ENCODE measurements at regions not wholly inside any gene's neighbourhood (a gene's known extent, or its start where the extent isn't known, plus 50 kb on each side); places are given as distances from the start of the nearest gene placed in this dataset.
"Not testable (repeated sequence)": the region's sequence is repeated elsewhere in the genome, so short reads cannot be mapped to it uniquely, and the experiment has no call there.

DNA sequence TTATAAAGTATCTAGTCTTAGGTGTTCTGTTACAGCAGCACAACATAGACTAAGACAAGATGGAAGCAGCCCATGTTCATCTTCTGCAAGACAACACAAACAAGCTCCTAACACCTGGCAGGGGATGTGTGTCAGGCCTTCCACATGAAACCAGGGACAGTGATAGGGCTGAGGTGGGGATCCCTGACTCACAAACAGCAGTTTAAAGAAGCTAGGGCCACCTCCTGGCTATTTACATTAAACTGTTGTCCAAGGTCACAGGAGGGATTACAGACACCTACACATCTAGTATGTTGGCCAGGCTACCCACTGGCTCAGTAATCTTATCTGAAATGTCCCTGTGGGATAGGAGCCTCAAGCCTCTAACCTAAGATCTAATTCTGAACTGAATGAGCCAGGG lies 211.3 kb downstream of the MINAR1 start:
- Histone ChIP-seq H3K4me2 (ENCODE audit: low read length) (no peak overlapping the region), H3K4me3 (ENCODE audit: insufficient read depth, low read depth, low read length) (no peak overlapping the region), H3K36me3 (ENCODE audit: insufficient read depth, low read length) (no peaks in the 10 kb centered on the region), H3K79me2 (ENCODE audit: insufficient read depth, low read length) (no peaks in the 10 kb centered on the region), H3K27ac (ENCODE audit: low read depth, low read length) (no peak overlapping the region), H3K9ac (ENCODE audit: low read length) (no peak overlapping the region), H3K27me3 (ENCODE audit: insufficient read depth, low read length) (no peaks in the 10 kb centered on the region), H2AFZ (ENCODE audit: low read depth, low read length) (no peak overlapping the region), H4K20me1 (ENCODE audit: insufficient read depth, low read length) (no peaks in the 10 kb centered on the region), H3K9me3 (ENCODE audit: insufficient read depth, low read depth, low read length) (peaks cover 3% of the 10 kb centered on the region), H3K4me1 (ENCODE audit: insufficient read depth, low read length) (peaks cover 23% of the 10 kb centered on the region)
- Mint-ChIP-seq H3K36me3 (ENCODE audit: low read depth, unreplicated experiment) (no peaks in the 10 kb centered on the region), H3K4me3 (ENCODE audit: unreplicated experiment) (no peak overlapping the region), H3K4me1 (ENCODE audit: low read depth, unreplicated experiment) (peaks cover 36% of the 10 kb centered on the region), H3K27me3 (ENCODE audit: low read depth, unreplicated experiment) (peaks cover 1% of the 10 kb centered on the region), H3K9me3 (ENCODE audit: unreplicated experiment) (no peaks in the 10 kb centered on the region), H3K27ac (ENCODE audit: unreplicated experiment) (peak overlapping the region; percentile 54)
- DNase-seq (ENCODE audit: low read depth) (no peak), FAIRE-seq (no peak)
- TF ChIP-seq EZH2 (IDR thresholded peaks at IDR 0.05; ENCODE audit: insufficient read depth, low read length): no peak
- TF ChIP-seq, protein P1, sequence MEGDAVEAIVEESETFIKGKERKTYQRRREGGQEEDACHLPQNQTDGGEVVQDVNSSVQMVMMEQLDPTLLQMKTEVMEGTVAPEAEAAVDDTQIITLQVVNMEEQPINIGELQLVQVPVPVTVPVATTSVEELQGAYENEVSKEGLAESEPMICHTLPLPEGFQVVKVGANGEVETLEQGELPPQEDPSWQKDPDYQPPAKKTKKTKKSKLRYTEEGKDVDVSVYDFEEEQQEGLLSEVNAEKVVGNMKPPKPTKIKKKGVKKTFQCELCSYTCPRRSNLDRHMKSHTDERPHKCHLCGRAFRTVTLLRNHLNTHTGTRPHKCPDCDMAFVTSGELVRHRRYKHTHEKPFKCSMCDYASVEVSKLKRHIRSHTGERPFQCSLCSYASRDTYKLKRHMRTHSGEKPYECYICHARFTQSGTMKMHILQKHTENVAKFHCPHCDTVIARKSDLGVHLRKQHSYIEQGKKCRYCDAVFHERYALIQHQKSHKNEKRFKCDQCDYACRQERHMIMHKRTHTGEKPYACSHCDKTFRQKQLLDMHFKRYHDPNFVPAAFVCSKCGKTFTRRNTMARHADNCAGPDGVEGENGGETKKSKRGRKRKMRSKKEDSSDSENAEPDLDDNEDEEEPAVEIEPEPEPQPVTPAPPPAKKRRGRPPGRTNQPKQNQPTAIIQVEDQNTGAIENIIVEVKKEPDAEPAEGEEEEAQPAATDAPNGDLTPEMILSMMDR (IDR thresholded peaks at IDR 0.05; ENCODE audit: insufficient read depth, low read depth, low read length): no peak

- TF ChIP-seq EZH2 (IDR thresholded peaks at IDR 0.05; ENCODE audit: insufficient read depth, low read length): no peak
- TF ChIP-seq, protein P1 (IDR thresholded peaks at IDR 0.05; ENCODE audit: insufficient read depth, low read depth, low read length): no peak
- Histone ChIP-seq H3K27me3 (ENCODE audit: insufficient read depth, low read length) (no peaks in the 10 kb centered on the region), H3K4me3 (ENCODE audit: insufficient read depth, low read depth, low read length) (no peak overlapping the region), H3K36me3 (ENCODE audit: insufficient read depth, low read length) (no peaks in the 10 kb centered on the region), H3K27ac (ENCODE audit: low read depth, low read length) (no peak overlapping the region), H3K9me3 (ENCODE audit: insufficient read depth, low read depth, low read length) (peaks cover 3% of the 10 kb centered on the region), H3K9ac (ENCODE audit: low read length) (no peak overlapping the region), H3K4me2 (ENCODE audit: low read length) (peak overlapping the region; percentile 13), H4K20me1 (ENCODE audit: insufficient read depth, low read length) (no peaks in the 10 kb centered on the region), H2AFZ (ENCODE audit: low read depth, low read length) (no peak overlapping the region), H3K4me1 (ENCODE audit: insufficient read depth, low read length) (peaks cover 23% of the 10 kb centered on the region), H3K79me2 (ENCODE audit: insufficient read depth, low read length) (no peaks in the 10 kb centered on the region)
- peak overlapping the region; percentile 20 for H3K27ac Mint-ChIP-seq (ENCODE audit: unreplicated experiment)
- peak; percentile 76 for DNase-seq (ENCODE audit: low read depth)
- no peak overlapping the region for H3K4me3 Mint-ChIP-seq (ENCODE audit: unreplicated experiment)
- H3K27me3 Mint-ChIP-seq (ENCODE audit: low read depth, unreplicated experiment): peaks cover 1% of the 10 kb centered on the region
- H3K36me3 Mint-ChIP-seq (ENCODE audit: low read depth, unreplicated experiment): no peaks in the 10 kb centered on the region
- H3K4me1 Mint-ChIP-seq (ENCODE audit: low read depth, unreplicated experiment): peaks cover 36% of the 10 kb centered on the region
- peak; percentile 43 for FAIRE-seq
- no peaks in the 10 kb centered on the region for H3K9me3 Mint-ChIP-seq (ENCODE audit: unreplicated experiment)
Measured at GRCh38 chr15:79644091-79644490, 212.0 kb downstream of the MINAR1 start.

GRCh38 chr15:79652972-79653371 lies 220.8 kb downstream of the MINAR1 start:
- not testable (repeated sequence) for H3K27me3 Mint-ChIP-seq (ENCODE audit: low read depth, unreplicated experiment); H3K9ac ChIP-seq (ENCODE audit: low read length); H3K36me3 ChIP-seq (ENCODE audit: insufficient read depth, low read length); H3K79me2 ChIP-seq (ENCODE audit: insufficient read depth, low read length); H2AFZ ChIP-seq (ENCODE audit: low read depth, low read length); H3K4me1 ChIP-seq (ENCODE audit: insufficient read depth, low read length); H3K27ac ChIP-seq (ENCODE audit: low read depth, low read length); FAIRE-seq; H3K9me3 ChIP-seq (ENCODE audit: insufficient read depth, low read depth, low read length); H3K27me3 ChIP-seq (ENCODE audit: insufficient read depth, low read length); H3K27ac Mint-ChIP-seq (ENCODE audit: unreplicated experiment); H4K20me1 ChIP-seq (ENCODE audit: insufficient read depth, low read length); H3K4me3 Mint-ChIP-seq (ENCODE audit: unreplicated experiment); H3K9me3 Mint-ChIP-seq (ENCODE audit: unreplicated experiment); H3K4me3 ChIP-seq (ENCODE audit: insufficient read depth, low read depth, low read length); H3K36me3 Mint-ChIP-seq (ENCODE audit: low read depth, unreplicated experiment)
- peak overlapping the region; percentile 44 for H3K4me2 ChIP-seq (ENCODE audit: low read length)
- H3K4me1 Mint-ChIP-seq (ENCODE audit: low read depth, unreplicated experiment): peaks cover 10% of the 10 kb centered on the region
- DNase-seq (ENCODE audit: low read depth): peak; percentile 58
